H1 (cell line): ENCODE measurements at regions not wholly inside any gene's neighbourhood (a gene's known extent, or its start where the extent isn't known, plus 50 kb on each side); places are given as distances from the start of the nearest gene placed in this dataset.

ENCODE experiments used
- CTCF ChIA-PET: fragments of 300-600 bp; sonication (Branson Sonifier 250); formaldehyde crosslinking; loops from one replicate; lab custom pipeline; 2021; ENCODE audit not compliant: partially characterized antibody; lab: Charles Lee
- POLR2A ChIA-PET: fragments of 300-600 bp; sonication (Branson Sonifier 250); formaldehyde crosslinking; loops from one replicate; lab custom pipeline; 2021; ENCODE audit warnings: inconsistent platforms; ENCODE audit not compliant: partially characterized antibody; lab: Charles Lee
- DNase-seq, 2 experiments: peaks; one replicate each; pipeline versions ENCODE4 v3.0.0 to v3.0.0-alpha.2; 2010 to 2022; ENCODE audit warnings: low spot score in 2 of 2, low read depth in 1 of 2, mixed read lengths in 1 of 2
- FAIRE-seq: peaks from 2 replicates; lab custom pipeline; 2011; peaks lifted over from hg19 to GRCh38; lab: Jason Lieb, UNC
- H2AFZ ChIP-seq: 2 replicates; pipeline ENCODE4 v1.8.1; 2012; ENCODE audit warnings: low read length, inconsistent platforms
- H2AK5ac ChIP-seq: 2 replicates; pipeline ENCODE4 v1.6.1; 2013; ENCODE audit warnings: low read depth, low read length
- H2BK120ac ChIP-seq: replicated peaks from 2 replicates; pipeline ENCODE3; 2013; ENCODE audit warnings: low read depth, low read length, inconsistent platforms
- H2BK12ac ChIP-seq: 2 replicates; pipeline ENCODE4 v1.6.1; 2013; ENCODE audit warnings: low read depth, low read length
- H2BK15ac ChIP-seq: 2 replicates; pipeline ENCODE4 v1.6.1; 2013; ENCODE audit warnings: low read length
- H2BK20ac ChIP-seq: 2 replicates; pipeline ENCODE4 v1.6.1; 2013; ENCODE audit warnings: low read length
- H2BK5ac ChIP-seq: 2 replicates; pipeline ENCODE4 v1.6.1; 2013; ENCODE audit warnings: low read depth, low read length
- H3K14ac ChIP-seq: 2 replicates; pipeline ENCODE4 v1.6.1; 2013; ENCODE audit warnings: inconsistent platforms; ENCODE audit not compliant: insufficient read length
- H3K18ac ChIP-seq: 2 replicates; pipeline ENCODE4 v1.6.1; 2013; ENCODE audit warnings: low read length; ENCODE audit errors: extremely low read depth
- H3K23ac ChIP-seq: 2 replicates; pipeline ENCODE4 v1.6.1; 2013; ENCODE audit warnings: inconsistent platforms; ENCODE audit not compliant: insufficient read length
- H3K23me2 ChIP-seq: 2 replicates; pipeline ENCODE4 v1.6.1; 2013; ENCODE audit warnings: low read depth, low read length
- H3K27ac ChIP-seq: 2 replicates; pipeline ENCODE4 v1.6.1; 2011; ENCODE audit warnings: low read depth, low read length, inconsistent platforms
- H3K27me3 ChIP-seq, 4 experiments: replicated peaks in 1 of 4; 1 replicate in 1 of 4; 2 replicates in 3 of 4; pipeline versions ENCODE4 v1.6.1 to v1.8.1; 2011 to 2013; ENCODE audit warnings: low read length in 3 of 4, mild to moderate bottlenecking in 3 of 4, inconsistent platforms in 2 of 4, mixed read lengths in 2 of 4, moderate library complexity in 1 of 4; ENCODE audit not compliant: control insufficient read depth in 3 of 4, insufficient read depth in 3 of 4; ENCODE audit errors: extremely low read depth in 1 of 4
- H3K36me3 ChIP-seq, 4 experiments: 2 replicates each; pipeline versions ENCODE4 v1.6.1 to v1.8.1; 2011 to 2013; ENCODE audit warnings: mild to moderate bottlenecking in 4 of 4, low read length in 3 of 4, moderate library complexity in 2 of 4, control low read depth in 1 of 4, inconsistent platforms in 1 of 4; ENCODE audit not compliant: insufficient read depth in 4 of 4, control insufficient read depth in 2 of 4
- H3K4ac ChIP-seq: replicated peaks from 2 replicates; pipeline ENCODE3; 2013; ENCODE audit warnings: low read length, low read depth, mixed read lengths, inconsistent platforms; ENCODE audit not compliant: insufficient read length
- H3K4me1 ChIP-seq, 4 experiments: replicated peaks in 1 of 4; 1 replicate in 1 of 4; 2 replicates in 3 of 4; pipeline versions ENCODE4 v1.6.1 to v1.8.1; 2011 to 2013; ENCODE audit warnings: low read length in 3 of 4, inconsistent platforms in 2 of 4, mixed read lengths in 1 of 4; ENCODE audit not compliant: insufficient read depth in 4 of 4, control insufficient read depth in 3 of 4
- H3K4me2 ChIP-seq, 2 experiments: 2 replicates each; pipeline versions ENCODE4 v1.6.1 to v1.8.1; 2011 to 2013; ENCODE audit warnings: low read depth in 2 of 2, low read length in 2 of 2, control low read depth in 1 of 2, inconsistent platforms in 1 of 2, mild to moderate bottlenecking in 1 of 2; ENCODE audit not compliant: insufficient read depth in 1 of 2
- H3K4me3 ChIP-seq, 4 experiments: fragments of 200-600, 300-600 bp in 1 of 4; sonication (generic), shearing (Covaris generic), sonication (Bioruptor Twin) in 1 of 4; 2 replicates each; pipeline versions ENCODE4 v1.5.1 to v1.8.1; 2011 to 2016; ENCODE audit warnings: low read length in 4 of 4, low read depth in 3 of 4, control low read depth in 2 of 4, inconsistent platforms in 2 of 4, mild to moderate bottlenecking in 2 of 4, mixed read lengths in 1 of 4, moderate library complexity in 1 of 4; ENCODE audit not compliant: insufficient read depth in 2 of 4; ENCODE audit errors: extremely low read depth in 1 of 4
- H3K56ac ChIP-seq: replicated peaks from 2 replicates; pipeline ENCODE3; 2013; ENCODE audit warnings: low read depth, mild to moderate bottlenecking, mixed read lengths, low read length, inconsistent platforms; ENCODE audit not compliant: insufficient read length
- H3K79me1 ChIP-seq: 2 replicates; pipeline ENCODE4 v1.6.1; 2013; ENCODE audit warnings: low read depth, low read length, control low read depth
- H3K79me2 ChIP-seq, 2 experiments: 2 replicates each; pipeline versions ENCODE4 v1.6.1 to v1.8.1; 2012 to 2013; ENCODE audit warnings: low read length in 2 of 2, mild to moderate bottlenecking in 2 of 2, inconsistent platforms in 1 of 2; ENCODE audit not compliant: insufficient read depth in 2 of 2, control insufficient read depth in 1 of 2
- H3K9ac ChIP-seq, 4 experiments: replicated peaks in 1 of 4; 1 replicate in 1 of 4; 2 replicates in 3 of 4; pipeline versions ENCODE4 v1.6.1 to v1.8.1; 2011 to 2013; ENCODE audit warnings: low read depth in 3 of 4, low read length in 3 of 4, control low read depth in 2 of 4, mild to moderate bottlenecking in 2 of 4, moderate library complexity in 2 of 4, inconsistent platforms in 1 of 4; ENCODE audit errors: extremely low read depth in 1 of 4
- H3K9me3 ChIP-seq, 2 experiments: 2 replicates each; pipeline versions ENCODE4 v1.6.1 to v1.8.1; 2012 to 2013; ENCODE audit warnings: mild to moderate bottlenecking in 2 of 2, moderate library complexity in 2 of 2, control low read depth in 1 of 2, inconsistent platforms in 1 of 2, low read depth in 1 of 2, low read length in 1 of 2, mixed read lengths in 1 of 2; ENCODE audit not compliant: insufficient read depth in 2 of 2
- H4K20me1 ChIP-seq, 2 experiments: replicated peaks in 1 of 2; 2 replicates each; pipeline versions ENCODE3 to v1.8.1; 2011 to 2013; ENCODE audit warnings: inconsistent platforms in 2 of 2, low read length in 2 of 2, mild to moderate bottlenecking in 1 of 2; ENCODE audit not compliant: insufficient read depth in 2 of 2, control insufficient read depth in 1 of 2
- H4K5ac ChIP-seq: 2 replicates; pipeline ENCODE4 v1.6.1; 2013; ENCODE audit warnings: low read length, low read depth, mixed read lengths, inconsistent platforms; ENCODE audit not compliant: insufficient read length
- H4K8ac ChIP-seq: 2 replicates; pipeline ENCODE4 v1.8.0; 2013; ENCODE audit warnings: mild to moderate bottlenecking, moderate library complexity, low read length, inconsistent platforms; ENCODE audit not compliant: insufficient read depth; ENCODE audit errors: extremely low read depth
- H4K91ac ChIP-seq: replicated peaks from 2 replicates; pipeline ENCODE3; 2013; ENCODE audit warnings: low read length, mixed read lengths, inconsistent platforms; ENCODE audit not compliant: insufficient read length
- ATF2 ChIP-seq: IDR thresholded peaks from 2 replicates; pipeline ENCODE4 v1.6.1; 2012; ENCODE audit warnings: low read length, inconsistent platforms
- BACH1 ChIP-seq: IDR thresholded peaks from 2 replicates; pipeline ENCODE4 v1.6.1; 2012; ENCODE audit warnings: low read length, improper control_type of control experiment
- CHD1 ChIP-seq: IDR thresholded peaks from 2 replicates; pipeline ENCODE4 v1.6.1; 2012; ENCODE audit warnings: low read depth, low read length, improper control_type of control experiment
- EGR1 ChIP-seq: IDR thresholded peaks from 2 replicates; pipeline ENCODE4 v1.6.1; 2011; ENCODE audit warnings: low read depth, low read length, borderline replicate concordance
- FOSL1 ChIP-seq: IDR thresholded peaks from 2 replicates; pipeline ENCODE4 v1.6.1; 2011; ENCODE audit warnings: mild to moderate bottlenecking, low read depth, low read length, moderate library complexity; ENCODE audit not compliant: insufficient read depth
- HDAC6 ChIP-seq: IDR thresholded peaks from one replicate; pipeline ENCODE4 v1.7.1; 2012; ENCODE audit warnings: low read depth, mild to moderate bottlenecking, inconsistent platforms, low read length, moderate library complexity
- JUN ChIP-seq: IDR thresholded peaks from 2 replicates; pipeline ENCODE4 v1.6.1; 2011; ENCODE audit warnings: low read depth, mild to moderate bottlenecking, improper control_type of control experiment, low read length
- KDM4A ChIP-seq: IDR thresholded peaks from one replicate; pipeline ENCODE4 v1.7.1; 2012; ENCODE audit warnings: low read depth, mild to moderate bottlenecking, moderate library complexity, low read length, inconsistent platforms; ENCODE audit not compliant: severe bottlenecking
- MAFK ChIP-seq: IDR thresholded peaks from 2 replicates; pipeline ENCODE4 v1.6.1; 2012; ENCODE audit warnings: low read depth, mild to moderate bottlenecking, improper control_type of control experiment, low read length
- RXRA ChIP-seq: IDR thresholded peaks from 2 replicates; pipeline ENCODE4 v1.6.1; 2011; ENCODE audit warnings: low read depth, mild to moderate bottlenecking, low read length, moderate library complexity; ENCODE audit not compliant: insufficient read depth
- SIN3A ChIP-seq, 2 experiments: IDR thresholded peaks in 1 of 2; conservative IDR thresholded peaks in 1 of 2; 2 replicates each; pipeline ENCODE4 v1.6.1; 2011 to 2012; ENCODE audit warnings: low read length in 2 of 2, improper control_type of control experiment in 1 of 2, low read depth in 1 of 2, mild to moderate bottlenecking in 1 of 2
- SRF ChIP-seq: IDR thresholded peaks from 2 replicates; pipeline ENCODE4 v1.6.1; 2011; ENCODE audit warnings: mild to moderate bottlenecking, low read depth, low read length, moderate library complexity
- TAF7 ChIP-seq: optimal IDR thresholded peaks from 2 replicates; pipeline ENCODE3; 2011; ENCODE audit warnings: low read depth, mild to moderate bottlenecking, inconsistent platforms, low read length, moderate library complexity, borderline replicate concordance
- ZNF274 ChIP-seq: IDR thresholded peaks from 2 replicates; pipeline ENCODE4 v1.7.0; 2012; ENCODE audit warnings: low read length, borderline replicate concordance; ENCODE audit errors: extremely low read depth
- WGBS, 2 experiments: shearing (Covaris generic) in 1 of 2; methylation state at CpG; one replicate each; pipeline versions ENCODE4 v1.1.6 to v1.1.7; 2013 to 2015; ENCODE audit warnings: low lambda C conversion rate in 2 of 2, mixed read lengths in 2 of 2, inconsistent platforms in 1 of 2, low coverage in 1 of 2, missing lambda C conversion rate in 1 of 2; ENCODE audit not compliant: insufficient replicate concordance in 2 of 2, insufficient coverage in 1 of 2, insufficient read length in 1 of 2; ENCODE audit errors: extremely low coverage in 1 of 2, missing lambda C conversion rate in 1 of 2; 5-methylcytosine and 5-hydroxymethylcytosine counted together

- FAIRE-seq: no peak
- H3K79me1 ChIP-seq: no peaks in the 10 kb centered on the region
- TF ChIP-seq ATF2 (no peak), KDM4A (no peak), SIN3A (conservative IDR thresholded peaks at IDR 0.05 in 1 of 2, IDR thresholded peaks at IDR 0.05 in 1 of 2; ENCODE audit: low read depth in 1 of 2, low read length in 2 of 2) (no peak), JUN (no peak), BACH1 (no peak), CHD1 (no peak), MAFK (no peak), FOSL1 (no peak), SRF (no peak), TAF7 (no peak), RXRA (no peak), EGR1 (no peak), ZNF274 (no peak), HDAC6 (no peak)
Observed at GRCh38 chr3:59256230-59256629, 206.4 kb upstream of the CFAP20DC start.

More at GRCh38 chr3:59256230-59256629, 206.4 kb upstream of the CFAP20DC start:
- no peak overlapping the region for H4K8ac ChIP-seq
- H2BK15ac ChIP-seq: no peak overlapping the region
- H3K9me3 ChIP-seq: no peaks in the 10 kb centered on the region
- POLR2A ChIA-PET: no interaction called here
- H3K23me2 ChIP-seq: no peaks in the 10 kb centered on the region
- no peaks in the 10 kb centered on the region for H4K20me1 ChIP-seq
- H4K91ac ChIP-seq: no peak overlapping the region
- no peak overlapping the region for H3K14ac ChIP-seq
- H3K56ac ChIP-seq: no peak overlapping the region
- H3K18ac ChIP-seq: no peak overlapping the region
- H2BK5ac ChIP-seq: no peak overlapping the region
- no peak overlapping the region for H4K5ac ChIP-seq
- DNase-seq: no peak
- no peaks in the 10 kb centered on the region for H3K79me2 ChIP-seq
- H2AK5ac ChIP-seq: no peak overlapping the region
- CTCF ChIA-PET: no interaction called here
- no peak overlapping the region for H2BK120ac ChIP-seq
- H3K9ac ChIP-seq: no peak overlapping the region
- no peak overlapping the region for H2AFZ ChIP-seq
- no peaks in the 10 kb centered on the region for H3K4me1 ChIP-seq
- no peak overlapping the region for H3K4ac ChIP-seq
- H3K4me2 ChIP-seq: no peak overlapping the region
- no peak overlapping the region for H3K4me3 ChIP-seq
- no peak overlapping the region for H3K27ac ChIP-seq
- no peak overlapping the region for H2BK12ac ChIP-seq
- H3K23ac ChIP-seq: no peak overlapping the region
- H2BK20ac ChIP-seq: no peak overlapping the region
- H3K27me3 ChIP-seq: no peaks in the 10 kb centered on the region
- H3K36me3 ChIP-seq: no peaks in the 10 kb centered on the region
- 100% methylated on average over 1 of the region's 1 CpG; no CpG with 5 or more reads in 1 of the 2 experiments for WGBS, 2 experiments
